GM21360 (cell line): ENCODE measurements at regions not wholly inside any gene's neighbourhood (a gene's known extent, or its start where the extent isn't known, plus 50 kb on each side); places are given as distances from the start of the nearest gene placed in this dataset.

Source experiments
- ATAC-seq: cut with Tn5 transposase; IDR thresholded peaks from one replicate; pipeline ENCODE4 v1.9.1; 2021; ENCODE audit warnings: mild to moderate bottlenecking, moderate library complexity; ENCODE audit not compliant: unreplicated experiment

GRCh38 chr5:6198531-6198930 lies 179.8 kb downstream of the MED10 start:
- no peak for ATAC-seq

GRCh38 chr5:6197427-6197826 lies 180.9 kb downstream of the MED10 start:
- no peak for ATAC-seq

- no peak for ATAC-seq
Observed at GRCh38 chr5:6195711-6196358, 182.5 kb downstream of the MED10 start.

- no peak for ATAC-seq
Observed at GRCh38 chr5:6194906-6195612, 183.3 kb downstream of the MED10 start.

GRCh38 chr5:6194261-6194875 lies 184.0 kb downstream of the MED10 start:
- ATAC-seq: no peak

- ATAC-seq: no peak
Observed at GRCh38 chr5:6193310-6193709, 185.0 kb downstream of the MED10 start.

- no peak for ATAC-seq
Observed at GRCh38 chr5:6190838-6191237, 187.5 kb downstream of the MED10 start.

- ATAC-seq: no peak
Observed at GRCh38 chr5:6188976-6189375, 189.4 kb downstream of the MED10 start.

GRCh38 chr5:6188344-6188743 lies 190.0 kb downstream of the MED10 start:
- peak; percentile 99 for ATAC-seq

- ATAC-seq: no peak
Observed at GRCh38 chr5:6187501-6187900, 190.8 kb downstream of the MED10 start.

- no peak for ATAC-seq
Observed at GRCh38 chr5:6185574-6185973, 192.8 kb downstream of the MED10 start.

GRCh38 chr5:6184481-6184880 lies 193.9 kb downstream of the MED10 start:
- ATAC-seq: no peak

- no peak for ATAC-seq
Observed at GRCh38 chr5:6183391-6184390, 194.7 kb downstream of the MED10 start.

- ATAC-seq: no peak
Observed at GRCh38 chr5:6182271-6182815, 196.0 kb downstream of the MED10 start.

GRCh38 chr5:6181871-6182270 lies 196.5 kb downstream of the MED10 start:
- ATAC-seq: no peak

- ATAC-seq: no peak
Observed at GRCh38 chr5:6181147-6181729, 197.1 kb downstream of the MED10 start.

GRCh38 chr5:6180231-6180872 lies 198.0 kb downstream of the MED10 start:
- ATAC-seq: no peak

- ATAC-seq: no peak
Observed at GRCh38 chr5:6178846-6179532, 199.4 kb downstream of the MED10 start.

GRCh38 chr5:6177926-6178325 lies 200.4 kb downstream of the MED10 start:
- ATAC-seq: no peak
